H1 (cell line): ENCODE measurements at regions not wholly inside any gene's neighbourhood (a gene's known extent, or its start where the extent isn't known, plus 50 kb on each side); places are given as distances from the start of the nearest gene placed in this dataset.

ENCODE experiments used
- CBX5 ChIP-seq: fragments of 300-800, 300-1000 bp; sonication (generic); IDR thresholded peaks from 2 replicates; pipeline ENCODE4 v1.7.1; 2016; ENCODE audit warnings: antibody characterized with exemption, low read length, low read depth
- EGR1 ChIP-seq: IDR thresholded peaks from 2 replicates; pipeline ENCODE4 v1.6.1; 2011; ENCODE audit warnings: low read depth, low read length, borderline replicate concordance
- KDM1A ChIP-seq: fragments of 200-600, 300-600 bp; sonication (generic); IDR thresholded peaks from 2 replicates; pipeline ENCODE4 v1.7.1; 2016; ENCODE audit warnings: mild to moderate bottlenecking, low read length, borderline replicate concordance
- SIX5 ChIP-seq: IDR thresholded peaks from 2 replicates; pipeline ENCODE4 v1.6.1; 2011; ENCODE audit warnings: mild to moderate bottlenecking, low read depth, low read length
- SP2 ChIP-seq: IDR thresholded peaks from 2 replicates; pipeline ENCODE4 v1.6.1; 2012; ENCODE audit warnings: mild to moderate bottlenecking, low read length, inconsistent platforms
- TCF12 ChIP-seq: IDR thresholded peaks from 2 replicates; pipeline ENCODE4 v1.6.1; 2011; ENCODE audit warnings: low read depth, mild to moderate bottlenecking, low read length

DNA sequence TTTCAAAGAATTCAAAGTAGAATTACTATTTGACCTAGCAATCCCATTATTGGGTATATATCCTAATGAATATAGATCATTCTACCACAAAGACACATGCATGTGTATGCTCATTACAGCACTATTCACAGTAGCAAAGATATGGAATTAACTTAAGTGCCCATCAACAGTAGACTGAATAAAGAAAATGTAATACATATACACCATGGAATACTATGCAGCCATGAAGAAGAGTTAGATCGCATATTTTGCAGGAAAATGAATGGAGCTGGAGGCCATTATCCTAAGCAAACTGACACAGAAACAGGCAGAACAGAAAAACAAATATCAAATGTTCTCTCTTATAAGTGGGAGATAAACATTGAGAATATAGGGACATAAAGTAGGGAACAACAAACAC, 519.2 kb upstream of the REG3G start (continued):
- TF ChIP-seq TCF12: no peak
- TF ChIP-seq SIX5: no peak
- TF ChIP-seq KDM1A: 0 out of 2 replicates have a peak, but pooled peaks have one; percentile 23
- no peak for TF ChIP-seq SP2
- no peak for TF ChIP-seq CBX5
- TF ChIP-seq EGR1: no peak
